SU-DHL-6 (cell line): ENCODE measurements at regions not wholly inside any gene's neighbourhood (a gene's known extent, or its start where the extent isn't known, plus 50 kb on each side); places are given as distances from the start of the nearest gene placed in this dataset.

Experiments used
- H2AFZ ChIP-seq: fragments of 200-600 bp; sonication (generic); 2 replicates; pipeline ENCODE4 v1.6.1; 2014; ENCODE audit warnings: low read depth, mild to moderate bottlenecking, moderate library complexity, mixed read lengths, antibody characterized with exemption, low read length; ENCODE audit not compliant: severe bottlenecking
- H3F3A ChIP-seq: fragments of 200-600 bp; shearing (Covaris generic); 2 replicates; pipeline ENCODE4 v1.6.0; 2016; ENCODE audit warnings: antibody characterized with exemption, mild to moderate bottlenecking; ENCODE audit not compliant: insufficient read depth
- H3K27ac ChIP-seq: fragments of 200-600 bp; sonication (generic); 2 replicates; pipeline ENCODE4 v1.5.1; 2016; ENCODE audit warnings: low read depth, mild to moderate bottlenecking, low read length, moderate library complexity, mixed read lengths
- H3K27me3 ChIP-seq: fragments of 200-600 bp; sonication (generic), shearing (Covaris generic); 2 replicates; pipeline ENCODE4 v1.6.0; 2014; ENCODE audit warnings: mild to moderate bottlenecking, low read length
- H3K36me3 ChIP-seq: fragments of 200-600 bp; sonication (generic); 2 replicates; pipeline ENCODE4 v1.6.1; 2014; ENCODE audit warnings: mild to moderate bottlenecking, low read length, mixed read lengths
- H3K4me2 ChIP-seq: fragments of 300-600, 200-600 bp; shearing (Covaris generic), sonication (generic); 2 replicates; pipeline ENCODE4 v1.6.0; 2014; ENCODE audit warnings: low read length, low read depth, mild to moderate bottlenecking; ENCODE audit not compliant: poor library complexity, severe bottlenecking
- H3K4me3 ChIP-seq: fragments of 200-600 bp; sonication (generic); 2 replicates; pipeline ENCODE4 v1.5.1; 2014; ENCODE audit warnings: antibody characterized with exemption, low read length, mild to moderate bottlenecking, mixed read lengths; ENCODE audit not compliant: insufficient read depth, poor library complexity, severe bottlenecking
- H3K79me2 ChIP-seq: fragments of 200-600 bp; sonication (generic); 2 replicates; pipeline ENCODE4 v1.6.1; 2014; ENCODE audit warnings: mild to moderate bottlenecking, low read length, moderate library complexity; ENCODE audit not compliant: insufficient read depth
- H3K9ac ChIP-seq: fragments of 200-600 bp; sonication (generic); 2 replicates; pipeline ENCODE4 v1.7.0; 2014; ENCODE audit warnings: mild to moderate bottlenecking, low read length
- H3K9me2 ChIP-seq: fragments of 200-600 bp; sonication (generic); replicated peaks from 2 replicates; pipeline ENCODE4 v1.6.1; 2014; ENCODE audit warnings: low read length; ENCODE audit not compliant: insufficient read depth
- H3K9me3 ChIP-seq: fragments of 200-600 bp; sonication (generic); 2 replicates; pipeline ENCODE4 v1.6.1; 2014; ENCODE audit warnings: low read length, mixed read lengths; ENCODE audit not compliant: insufficient read depth
- H4K20me1 ChIP-seq: fragments of 200-600 bp; sonication (generic); 2 replicates; pipeline ENCODE4 v1.6.1; 2014; ENCODE audit warnings: low read depth, mild to moderate bottlenecking, antibody characterized with exemption, low read length, moderate library complexity, mixed read lengths
- EZH2phosphoT487 ChIP-seq: fragments of 200-600 bp; sonication (generic), shearing (Covaris generic); conservative IDR thresholded peaks from 2 replicates; pipeline ENCODE4 v1.6.1; 2018; ENCODE audit warnings: mild to moderate bottlenecking, antibody characterized with exemption, low read length, moderate library complexity, mixed read lengths
- TF ChIP-seq, protein P1 (sequence below): fragments of 200-600 bp; sonication (generic); IDR thresholded peaks from one replicate; pipeline ENCODE4 v1.5.1; 2017; ENCODE audit warnings: antibody characterized with exemption, mild to moderate bottlenecking, low read length, moderate library complexity; ENCODE audit not compliant: insufficient read depth, poor library complexity, severe bottlenecking

DNA sequence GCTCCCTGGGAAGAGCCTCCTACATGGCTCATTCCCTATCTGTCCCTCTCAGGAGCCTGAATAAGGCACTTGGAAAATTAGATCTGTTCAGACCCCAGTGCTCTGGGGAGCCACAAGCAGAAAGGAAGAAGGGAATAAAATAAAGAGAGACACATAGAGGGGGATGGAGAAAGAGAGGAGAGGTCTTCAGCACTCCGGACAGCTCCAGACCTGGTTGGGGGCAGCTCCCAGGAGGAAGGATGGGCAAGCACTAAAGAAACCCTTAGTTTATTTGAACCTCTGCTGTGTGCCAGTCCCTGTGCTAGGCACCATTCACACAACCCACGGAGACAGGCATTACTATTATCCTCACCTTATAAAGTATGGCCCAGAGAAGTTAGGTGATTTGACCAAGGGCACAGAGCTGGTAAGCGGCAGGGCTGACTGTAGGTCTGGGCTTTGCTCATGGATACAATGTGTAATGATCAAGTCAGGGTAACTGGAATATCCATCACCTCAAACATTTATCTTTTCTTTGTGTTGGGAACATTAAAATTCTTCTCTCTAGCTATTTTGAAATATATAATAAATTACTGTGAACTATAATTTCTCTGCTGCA is 53.7 kb upstream of the LRRC32 start:
- H2AFZ ChIP-seq, result no peak overlapping the region
- no peaks in the 10 kb centered on the region for H3K9me3 ChIP-seq
- no peak overlapping the region for H3K4me3 ChIP-seq
- H3K27me3 ChIP-seq, result no peaks in the 10 kb centered on the region
- H3K9me2 ChIP-seq, result no peaks in the 10 kb centered on the region
- H3K9ac ChIP-seq, result no peak overlapping the region
- no peaks in the 10 kb centered on the region for H4K20me1 ChIP-seq
- H3K36me3 ChIP-seq, result no peaks in the 10 kb centered on the region
- no peak overlapping the region for H3K27ac ChIP-seq
- TF ChIP-seq, protein P1, sequence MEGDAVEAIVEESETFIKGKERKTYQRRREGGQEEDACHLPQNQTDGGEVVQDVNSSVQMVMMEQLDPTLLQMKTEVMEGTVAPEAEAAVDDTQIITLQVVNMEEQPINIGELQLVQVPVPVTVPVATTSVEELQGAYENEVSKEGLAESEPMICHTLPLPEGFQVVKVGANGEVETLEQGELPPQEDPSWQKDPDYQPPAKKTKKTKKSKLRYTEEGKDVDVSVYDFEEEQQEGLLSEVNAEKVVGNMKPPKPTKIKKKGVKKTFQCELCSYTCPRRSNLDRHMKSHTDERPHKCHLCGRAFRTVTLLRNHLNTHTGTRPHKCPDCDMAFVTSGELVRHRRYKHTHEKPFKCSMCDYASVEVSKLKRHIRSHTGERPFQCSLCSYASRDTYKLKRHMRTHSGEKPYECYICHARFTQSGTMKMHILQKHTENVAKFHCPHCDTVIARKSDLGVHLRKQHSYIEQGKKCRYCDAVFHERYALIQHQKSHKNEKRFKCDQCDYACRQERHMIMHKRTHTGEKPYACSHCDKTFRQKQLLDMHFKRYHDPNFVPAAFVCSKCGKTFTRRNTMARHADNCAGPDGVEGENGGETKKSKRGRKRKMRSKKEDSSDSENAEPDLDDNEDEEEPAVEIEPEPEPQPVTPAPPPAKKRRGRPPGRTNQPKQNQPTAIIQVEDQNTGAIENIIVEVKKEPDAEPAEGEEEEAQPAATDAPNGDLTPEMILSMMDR, result no peak
- TF ChIP-seq EZH2phosphoT487, result no peak
- H3F3A ChIP-seq, result no peaks in the 10 kb centered on the region
- no peaks in the 10 kb centered on the region for H3K79me2 ChIP-seq
- no peak overlapping the region for H3K4me2 ChIP-seq

DNA sequence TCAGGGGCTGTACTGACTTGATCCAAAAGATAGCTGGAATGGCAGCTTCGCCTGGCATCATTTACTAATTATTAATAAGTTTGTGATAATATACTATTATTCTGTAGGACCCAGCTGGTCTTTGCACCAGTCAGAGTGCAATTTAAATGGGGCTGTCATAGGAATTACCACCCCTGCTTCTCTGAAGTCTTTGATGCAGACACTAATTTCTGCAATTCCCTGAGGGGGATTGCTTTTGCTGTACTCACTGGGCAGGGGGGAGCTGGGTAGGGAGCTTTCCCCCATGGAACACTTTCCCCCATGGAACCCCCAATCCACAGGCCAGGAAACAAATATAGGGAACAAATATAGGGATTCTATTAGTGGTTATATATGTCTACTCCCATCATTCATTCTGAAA is 54.9 kb upstream of the TSKU start:
- TF ChIP-seq EZH2phosphoT487, result no peak
- TF ChIP-seq, protein P1, result no peak
- H3K9me3 ChIP-seq, result no peaks in the 10 kb centered on the region

DNA sequence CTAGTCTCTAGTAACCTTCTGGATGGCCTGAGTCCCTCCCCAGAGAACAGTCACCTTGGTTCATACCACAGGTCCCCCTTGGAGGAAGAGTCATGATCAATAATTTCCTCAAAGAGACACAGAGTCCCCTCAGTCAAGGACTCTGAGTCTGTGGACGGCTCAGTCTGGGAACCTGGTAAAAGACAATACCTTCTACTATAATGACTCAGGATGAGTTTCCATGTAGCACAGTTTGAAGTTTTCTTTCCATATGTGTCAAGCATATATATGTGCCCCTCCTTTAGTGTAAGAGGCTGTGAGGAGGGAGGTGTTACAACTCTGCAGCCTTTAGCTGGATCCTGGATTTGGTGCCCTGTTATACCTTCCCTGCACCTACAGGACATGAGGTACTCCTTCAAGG is 54.4 kb upstream of the TSKU start:
- Histone ChIP-seq H2AFZ (no peak overlapping the region), H3K4me2 (no peak overlapping the region), H3K27me3 (no peaks in the 10 kb centered on the region), H3F3A (no peaks in the 10 kb centered on the region), H3K79me2 (no peaks in the 10 kb centered on the region), H3K9me3 (no peaks in the 10 kb centered on the region), H3K27ac (no peak overlapping the region), H3K9me2 (no peaks in the 10 kb centered on the region), H4K20me1 (no peaks in the 10 kb centered on the region), H3K9ac (no peak overlapping the region), H3K36me3 (no peaks in the 10 kb centered on the region), H3K4me3 (no peak overlapping the region)
- TF ChIP-seq EZH2phosphoT487, result no peak

More for the DNA sequence above, 54.9 kb upstream of the TSKU start:
- Histone ChIP-seq H3K36me3 (no peaks in the 10 kb centered on the region), H3K4me3 (no peak overlapping the region), H3F3A (no peaks in the 10 kb centered on the region), H3K9me2 (no peaks in the 10 kb centered on the region), H3K79me2 (no peaks in the 10 kb centered on the region), H3K9ac (no peak overlapping the region), H4K20me1 (no peaks in the 10 kb centered on the region), H3K27me3 (no peaks in the 10 kb centered on the region), H3K4me2 (no peak overlapping the region), H2AFZ (no peak overlapping the region), H3K27ac (no peak overlapping the region)

DNA sequence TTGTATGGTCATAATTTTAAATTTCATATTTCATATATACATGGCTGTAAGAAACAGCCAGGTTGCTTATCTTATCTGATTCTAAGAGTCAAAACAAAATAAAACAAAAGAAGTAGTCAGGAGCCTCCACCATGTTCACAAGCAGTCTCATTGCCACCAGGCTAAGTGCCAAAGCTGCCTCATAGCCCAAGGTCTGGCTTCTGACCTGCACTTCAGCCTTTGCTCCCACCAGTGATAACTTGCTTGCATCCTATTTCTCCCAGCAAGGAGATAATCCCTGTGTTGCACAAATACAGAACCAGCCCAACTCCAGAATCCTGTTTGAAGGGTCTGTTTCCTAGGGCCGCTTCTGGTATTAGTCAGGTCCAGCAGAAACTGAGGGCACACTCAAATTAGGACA is 53.9 kb upstream of the TSKU start:
- H3K79me2 ChIP-seq, result no peaks in the 10 kb centered on the region
- H4K20me1 ChIP-seq, result no peaks in the 10 kb centered on the region
- H3K36me3 ChIP-seq, result no peaks in the 10 kb centered on the region
- no peak overlapping the region for H3K27ac ChIP-seq
- TF ChIP-seq, protein P1, result no peak
- TF ChIP-seq EZH2phosphoT487, result no peak
- H3K9me2 ChIP-seq, result no peaks in the 10 kb centered on the region
- no peak overlapping the region for H3K4me3 ChIP-seq
- no peaks in the 10 kb centered on the region for H3F3A ChIP-seq
- no peak overlapping the region for H2AFZ ChIP-seq
- no peak overlapping the region for H3K9ac ChIP-seq
- H3K4me2 ChIP-seq, result no peak overlapping the region
- no peaks in the 10 kb centered on the region for H3K27me3 ChIP-seq
- H3K9me3 ChIP-seq, result no peaks in the 10 kb centered on the region
